Renal pelvis (tissue), 1 donor: ENCODE measurements at regions not wholly inside any gene's neighbourhood (a gene's known extent, or its start where the extent isn't known, plus 50 kb on each side); places are given as distances from the start of the nearest gene placed in this dataset.

Source experiments
- DNase-seq: peaks from one replicate; pipeline ENCODE4 v3.0.0-alpha.2; 2013

DNA sequence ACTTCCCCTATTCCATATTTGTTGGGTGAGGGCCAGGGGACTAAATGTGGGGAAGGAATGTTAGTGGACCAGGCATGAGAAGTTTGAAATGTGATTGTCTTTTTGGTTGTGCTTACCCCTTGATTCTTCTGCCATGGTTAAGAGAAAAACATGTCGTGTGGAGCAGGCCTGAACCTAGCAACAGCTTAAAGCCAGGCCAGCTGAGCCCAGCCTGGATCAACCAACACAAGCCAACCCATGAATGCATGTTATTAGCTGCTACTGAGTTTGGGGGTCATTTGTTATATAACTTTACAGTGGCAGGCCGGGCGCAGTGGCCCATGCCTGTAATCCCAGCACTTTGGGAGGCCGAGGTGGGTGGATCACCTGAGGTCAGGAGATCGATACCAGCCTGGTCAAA is 52.4 kb upstream of the TRIO start:
- no peak for DNase-seq

DNA sequence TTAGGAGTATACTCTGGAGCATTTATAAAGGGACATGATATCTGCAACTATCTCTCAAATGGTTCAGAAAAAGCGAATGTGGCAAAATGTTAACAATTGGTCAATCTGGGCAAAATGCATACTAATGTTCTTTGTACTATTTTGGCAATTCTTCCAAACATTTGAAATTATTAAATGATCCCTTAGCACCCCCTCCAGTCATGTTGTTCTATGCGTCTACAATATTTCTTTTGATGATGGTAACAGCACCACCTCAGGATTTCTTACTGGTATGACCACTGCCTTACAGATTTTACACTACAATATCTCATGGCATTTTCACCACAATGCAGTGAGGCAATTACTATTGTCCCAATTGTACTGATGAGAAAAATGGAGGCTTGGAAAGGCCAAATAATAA is 52.9 kb upstream of the TRIO start:
- DNase-seq, result no peak

DNA sequence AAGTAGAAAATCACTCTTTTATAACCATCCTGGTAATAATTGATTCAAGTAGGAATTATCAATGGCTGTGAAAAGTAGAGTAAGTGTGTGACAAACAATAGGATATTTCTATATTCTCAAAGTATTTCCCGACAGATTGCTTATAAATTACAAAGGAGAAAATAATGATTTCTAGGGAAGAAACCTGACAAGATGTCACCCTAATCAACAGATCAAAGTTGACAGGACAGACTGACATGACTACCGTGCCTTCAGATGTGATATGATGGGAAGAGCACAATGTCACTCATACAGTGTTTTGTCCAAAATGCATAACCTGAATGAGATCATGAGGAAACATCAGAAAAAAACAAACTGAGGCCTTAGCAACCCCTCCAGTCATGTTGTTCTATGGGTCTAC is 53.9 kb upstream of the TRIO start:
- no peak for DNase-seq

DNA sequence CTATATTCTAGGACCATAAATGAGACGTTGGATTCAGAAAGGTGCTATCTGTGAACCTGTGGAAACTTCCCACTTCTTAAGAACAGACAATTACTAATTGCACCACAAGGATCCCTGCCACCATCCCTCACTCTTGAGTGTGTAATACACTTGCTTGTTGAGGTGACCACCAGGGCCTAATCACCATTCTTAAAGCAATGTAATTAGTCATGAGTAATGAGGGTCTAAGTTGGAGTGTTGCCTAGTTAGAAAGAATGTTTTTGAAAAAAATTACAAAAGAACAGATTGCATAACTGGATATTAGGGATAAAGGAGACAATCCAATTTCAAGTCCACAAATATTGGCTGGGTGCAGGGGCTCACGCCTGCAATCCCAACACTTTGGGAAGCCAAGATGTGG is 56.9 kb upstream of the TRIO start:
- no peak for DNase-seq

DNA sequence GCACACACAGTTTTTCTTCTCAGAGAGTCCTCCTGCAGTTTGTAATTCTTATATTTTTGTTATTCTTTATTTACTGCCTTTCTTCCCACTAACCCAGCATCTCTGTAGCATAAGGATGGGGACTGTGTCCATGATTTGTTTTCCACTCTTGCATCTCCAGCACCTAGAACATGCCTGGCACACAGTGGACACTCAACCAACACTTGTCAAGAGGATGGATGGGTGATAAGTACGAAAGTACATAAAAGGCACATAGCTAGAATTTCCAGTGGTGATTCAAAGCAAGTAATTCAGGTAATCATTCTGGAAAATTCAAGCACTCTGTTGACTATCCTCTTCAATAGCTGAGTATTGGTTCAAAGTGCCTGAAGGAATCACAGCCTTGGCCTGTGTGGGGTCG is 60.2 kb upstream of the TRIO start:
- DNase-seq, result no peak

DNA sequence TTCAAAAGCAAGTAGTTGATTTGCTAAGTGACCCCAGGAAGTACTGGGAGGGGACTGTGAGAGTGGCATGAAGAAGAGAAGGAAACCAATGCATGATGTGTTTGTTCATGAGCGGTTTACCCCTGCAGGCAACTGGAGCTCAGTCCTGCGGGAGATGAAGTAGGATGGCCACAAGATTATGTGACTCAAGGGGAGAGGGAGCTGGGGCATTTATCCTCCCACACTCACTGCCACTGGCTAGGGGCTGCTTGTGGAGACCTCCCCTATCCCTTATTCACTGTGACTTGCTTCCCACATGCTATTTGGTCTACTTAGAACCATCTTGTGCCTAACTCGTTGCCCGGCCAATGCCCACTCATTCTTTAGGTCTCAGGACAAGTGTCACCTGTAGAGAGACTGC is 60.6 kb upstream of the TRIO start:
- no peak for DNase-seq

DNA sequence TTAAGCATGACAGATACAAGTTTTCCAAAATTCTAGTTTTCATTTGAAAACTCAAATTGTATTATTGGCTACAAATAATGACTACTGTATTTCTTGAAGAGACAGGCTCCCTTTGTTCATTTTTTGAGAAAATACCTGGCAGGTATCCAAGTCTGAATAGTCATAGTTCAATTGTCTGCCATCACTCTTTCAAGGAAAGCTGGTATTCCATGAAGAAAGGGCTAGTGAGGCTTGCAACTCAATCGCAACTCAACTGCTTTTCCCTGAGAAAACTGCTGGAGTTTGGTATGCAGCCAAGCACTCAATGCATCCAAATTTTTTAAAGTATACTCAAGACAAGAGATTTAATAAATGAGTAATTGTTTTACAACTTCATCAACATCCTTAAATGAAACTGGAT is 61.4 kb upstream of the TRIO start:
- no peak for DNase-seq

DNA sequence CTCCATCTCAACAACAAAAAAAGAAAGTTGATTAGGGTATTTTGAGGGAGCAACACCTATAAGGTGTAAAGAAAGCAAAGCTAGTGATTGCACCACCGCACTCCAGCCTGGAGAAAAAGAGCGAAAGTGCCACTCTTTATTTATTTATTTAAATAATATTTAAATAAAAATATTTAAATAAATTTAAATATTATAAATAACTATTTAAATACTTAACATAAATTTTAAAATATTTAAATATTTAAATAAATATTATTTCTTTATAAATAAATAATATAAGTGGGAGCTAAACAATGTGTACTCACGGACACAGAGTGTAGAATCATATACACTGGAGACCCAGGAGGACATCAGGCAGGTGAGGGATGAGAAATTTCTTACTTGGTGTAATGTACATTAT is 64.4 kb upstream of the TRIO start:
- DNase-seq, result no peak

DNA sequence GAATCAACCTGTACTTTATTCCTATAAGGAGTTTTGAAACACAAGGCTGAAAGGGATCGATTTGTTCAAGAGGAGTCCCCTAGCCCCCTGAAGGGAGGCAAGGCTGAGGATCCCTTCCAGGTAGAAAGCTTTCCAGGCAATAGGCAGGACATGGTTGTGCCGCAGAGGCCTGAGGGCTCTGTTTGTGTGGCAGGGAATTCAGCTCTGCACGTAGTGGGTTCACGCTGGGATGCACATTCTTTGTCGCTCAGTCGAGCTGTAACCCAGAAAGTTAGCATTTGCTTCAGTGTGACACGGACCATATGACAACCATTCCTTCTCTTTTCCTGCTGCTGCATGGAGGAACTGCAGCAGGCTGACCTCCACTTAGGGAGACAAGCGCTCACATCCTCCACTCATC is 65.6 kb upstream of the TRIO start:
- no peak for DNase-seq

DNA sequence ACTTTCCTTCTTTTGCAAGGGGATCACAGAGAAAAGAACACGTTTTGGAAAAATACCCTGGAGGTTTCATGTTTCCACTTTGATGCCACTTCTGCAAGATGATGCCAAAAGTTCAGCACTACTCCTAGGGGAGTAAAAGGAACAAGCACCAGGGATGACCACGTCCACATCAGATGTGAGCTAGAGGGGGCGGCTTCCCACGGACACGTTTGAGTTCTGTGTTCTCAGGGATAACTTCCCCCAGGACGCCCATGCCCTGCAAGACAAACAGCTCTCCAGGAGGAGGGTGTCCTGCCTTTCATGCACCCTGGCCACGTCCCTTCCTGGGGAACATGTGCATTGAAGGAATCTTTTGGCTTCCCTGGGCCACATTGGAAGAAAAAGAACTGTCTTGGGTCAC is 66.6 kb upstream of the TRIO start:
- DNase-seq, result no peak

DNA sequence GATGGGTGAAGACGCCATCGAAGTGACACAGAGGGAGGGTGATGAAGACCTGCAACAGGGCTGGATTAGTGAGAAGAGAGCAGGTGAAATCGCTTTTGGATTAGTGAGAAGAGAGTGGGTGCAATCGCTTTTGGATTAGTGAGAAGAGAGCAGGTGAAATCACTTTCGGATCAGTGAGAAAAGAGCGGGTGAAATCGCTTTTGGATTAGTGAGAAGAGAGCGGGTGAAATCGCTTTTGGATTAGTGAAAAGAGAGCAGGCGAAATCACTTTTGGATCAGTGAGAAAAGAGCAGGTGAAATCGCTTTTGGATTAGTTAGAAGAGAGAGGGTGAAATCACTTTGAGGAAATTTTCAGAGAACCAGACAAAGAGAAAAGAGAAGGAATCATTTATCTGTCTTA is 67.2 kb upstream of the TRIO start:
- no peak for DNase-seq

DNA sequence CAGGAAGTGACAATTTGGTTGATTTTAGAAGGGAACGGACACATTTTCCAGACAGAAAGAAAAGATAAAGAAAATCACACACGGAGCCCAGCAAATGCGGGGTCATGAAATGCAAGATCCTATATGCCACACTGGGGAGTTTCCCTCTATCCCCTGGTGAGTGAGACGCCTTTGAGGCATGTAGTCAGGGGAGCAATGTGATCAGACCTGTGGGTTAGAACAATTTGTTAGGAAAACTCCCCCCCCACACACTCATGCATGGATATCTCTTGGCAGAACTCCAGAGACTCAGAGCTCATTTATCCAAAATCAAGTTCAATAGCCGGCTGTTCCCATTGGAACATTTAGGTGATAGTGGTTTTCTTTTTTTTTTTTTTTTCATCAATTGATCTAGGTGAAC is 71.7 kb upstream of the TRIO start:
- DNase-seq, result no peak

DNA sequence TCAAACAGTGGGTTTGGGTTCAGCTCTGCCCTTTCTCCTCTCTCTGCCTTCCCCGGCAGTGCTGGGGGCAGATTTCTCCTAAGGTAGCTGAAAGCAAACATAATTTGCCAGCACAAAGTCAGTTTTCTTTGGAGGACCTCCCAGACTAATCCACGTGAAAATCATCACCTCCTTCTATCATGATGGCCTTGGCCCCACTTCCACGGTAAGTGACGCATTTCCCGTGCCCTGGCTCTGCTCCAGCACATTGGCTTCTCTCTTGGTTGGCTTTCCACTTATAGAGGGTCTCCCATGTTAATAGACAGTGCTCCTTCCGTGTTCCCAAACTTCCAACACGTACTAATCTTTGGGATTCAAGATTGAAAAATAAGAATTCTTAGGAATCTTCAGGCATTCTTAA is 74.1 kb upstream of the TRIO start:
- DNase-seq, result no peak

DNA sequence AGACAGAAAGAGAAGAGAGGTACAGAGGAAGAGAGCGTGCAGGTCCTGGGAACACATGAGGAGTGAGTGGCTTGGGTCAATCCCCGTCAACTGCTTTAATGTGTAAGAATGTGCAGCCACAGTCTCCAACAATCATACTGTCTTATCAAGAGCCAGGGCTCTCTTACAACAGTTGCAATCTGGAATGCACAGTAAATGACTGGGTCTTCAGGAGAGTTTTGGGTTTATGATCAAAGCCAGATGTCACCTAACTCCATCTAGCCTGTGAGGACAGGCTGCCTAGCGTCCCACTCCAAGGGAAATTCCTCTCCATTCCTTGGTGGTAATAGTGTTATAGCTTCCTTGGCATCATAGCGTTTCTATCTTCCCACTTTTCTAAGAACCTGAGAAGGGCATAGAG is 75.0 kb upstream of the TRIO start:
- DNase-seq, result no peak

DNA sequence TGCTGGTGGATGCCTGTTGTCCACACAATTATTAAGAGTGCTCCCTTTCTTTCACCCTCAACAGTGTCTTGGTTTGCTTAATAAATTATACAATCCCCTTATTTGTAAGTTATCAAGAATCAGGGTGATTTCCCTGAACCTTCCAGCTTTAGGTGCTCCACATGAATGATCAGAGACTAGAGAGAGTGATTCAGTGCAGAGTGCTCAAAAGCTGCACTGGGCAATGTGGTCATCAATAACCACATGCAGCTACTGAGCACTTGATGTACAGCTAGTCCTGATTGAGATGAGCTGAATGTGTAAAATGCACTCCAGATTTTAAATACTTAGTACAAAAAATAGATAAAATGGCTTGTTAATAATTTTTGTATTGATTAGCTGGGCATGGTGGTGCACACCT is 76.8 kb upstream of the TRIO start:
- DNase-seq, result no peak

DNA sequence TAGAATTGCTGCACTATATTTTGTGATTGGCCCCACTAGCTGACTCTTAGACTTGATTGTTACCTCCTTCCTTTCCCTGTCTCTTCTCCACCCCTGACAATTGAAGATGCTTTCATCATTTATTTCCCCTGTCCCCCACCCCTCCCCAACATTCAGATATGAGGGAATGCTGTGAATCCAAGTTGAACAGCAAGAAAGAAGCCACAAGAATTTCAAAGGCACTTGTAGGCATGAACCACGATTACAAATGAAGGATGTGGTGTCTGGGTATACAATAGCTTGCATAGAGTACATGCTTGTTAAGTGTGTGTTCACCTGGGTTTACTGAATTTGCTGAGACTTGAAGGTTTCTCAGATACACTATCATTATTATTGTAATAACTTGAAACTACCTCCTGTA is 78.3 kb upstream of the TRIO start:
- no peak for DNase-seq

DNA sequence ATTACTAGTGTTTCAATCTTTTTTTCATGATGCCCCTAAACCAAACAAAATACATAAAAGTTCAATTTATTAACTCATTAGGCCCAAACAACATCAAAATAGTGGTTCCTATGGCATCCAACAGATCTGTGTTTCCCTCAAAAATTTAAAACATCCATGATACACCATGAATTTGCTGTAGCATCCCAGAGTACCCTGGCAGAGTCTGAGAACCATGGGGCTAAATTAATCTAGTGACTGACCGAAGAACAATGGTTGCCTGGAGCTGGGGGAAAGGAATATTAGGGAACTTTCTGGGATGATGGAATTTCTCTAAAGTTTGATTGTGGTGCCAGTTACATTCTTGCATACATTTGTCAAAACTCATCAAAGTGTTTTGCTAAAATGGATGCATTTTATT is 79.5 kb upstream of the TRIO start:
- no peak for DNase-seq

DNA sequence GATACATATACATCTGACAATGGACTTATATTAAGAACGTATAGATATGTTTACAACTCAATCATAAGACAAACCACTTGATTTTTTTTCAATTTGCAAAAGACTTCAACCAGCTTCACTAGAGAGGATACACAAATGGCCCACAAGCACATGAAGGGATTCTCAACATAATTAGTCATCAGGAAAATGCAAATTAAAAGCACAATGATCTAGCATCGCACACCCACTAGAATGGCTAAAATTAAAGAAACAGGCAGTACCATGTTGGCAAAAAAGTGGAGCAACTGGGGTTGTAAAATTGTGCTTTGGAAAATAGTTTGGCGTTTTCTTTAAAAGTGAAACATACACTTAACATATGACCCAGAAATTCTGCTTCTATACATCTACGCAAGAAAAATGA is 80.0 kb upstream of the TRIO start:
- DNase-seq, result no peak

DNA sequence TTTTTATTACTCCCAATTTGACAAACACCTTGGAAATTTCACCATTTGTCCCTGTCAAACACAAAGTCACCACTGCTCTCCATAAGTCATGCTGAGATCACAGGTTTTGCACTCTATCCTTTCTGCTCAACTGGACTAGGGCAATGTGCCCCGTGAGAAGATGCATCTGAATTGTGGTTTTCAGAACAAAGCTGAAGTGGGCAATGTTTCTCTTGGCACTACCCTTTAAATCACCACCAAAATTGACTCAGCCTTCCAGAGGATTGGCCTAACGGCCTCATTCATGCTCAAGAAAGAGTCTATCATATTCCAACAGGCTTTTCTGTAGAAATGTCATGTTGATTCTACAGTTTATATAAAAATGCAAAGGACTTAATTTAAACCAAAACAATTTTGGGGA is 81.0 kb upstream of the TRIO start:
- DNase-seq, result no peak

DNA sequence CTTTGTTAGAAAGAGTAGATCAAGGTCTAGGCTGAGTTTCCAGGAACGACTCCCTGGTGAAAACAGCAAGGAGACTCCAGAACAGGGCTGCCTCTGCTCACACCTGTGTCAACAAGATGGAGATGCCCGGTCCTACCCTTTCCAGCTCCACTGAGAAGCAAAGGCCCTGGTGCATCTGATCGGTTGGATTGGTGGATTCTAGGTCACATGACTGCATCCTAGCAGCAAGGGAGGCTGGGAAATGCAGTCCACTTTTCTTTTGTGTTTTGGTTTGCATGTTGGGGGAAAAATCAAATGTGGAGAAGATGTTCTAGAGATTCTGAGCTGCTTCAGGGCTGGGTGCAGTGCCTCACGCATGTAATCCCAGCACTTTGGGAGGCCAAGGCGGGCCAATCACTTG is 82.0 kb upstream of the TRIO start:
- no peak for DNase-seq

DNA sequence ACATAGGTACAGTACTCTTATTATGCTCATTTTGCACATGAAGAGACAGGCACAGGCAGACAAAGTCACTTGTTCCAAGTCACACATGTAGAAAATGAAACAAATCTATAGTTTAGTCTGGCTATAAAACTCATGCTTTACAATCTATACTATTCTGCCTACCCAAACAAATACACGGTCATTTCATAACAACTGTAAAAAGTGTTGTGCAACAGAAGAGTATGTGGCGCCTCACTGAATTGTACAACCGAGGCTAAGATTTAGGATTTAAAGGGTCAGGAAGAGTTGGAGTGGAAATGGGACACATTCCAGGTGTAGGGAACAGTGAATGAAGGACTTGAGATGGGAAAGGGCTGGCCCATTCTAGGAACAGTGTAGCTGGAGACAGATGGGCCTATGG is 82.9 kb upstream of the TRIO start:
- DNase-seq, result no peak

DNA sequence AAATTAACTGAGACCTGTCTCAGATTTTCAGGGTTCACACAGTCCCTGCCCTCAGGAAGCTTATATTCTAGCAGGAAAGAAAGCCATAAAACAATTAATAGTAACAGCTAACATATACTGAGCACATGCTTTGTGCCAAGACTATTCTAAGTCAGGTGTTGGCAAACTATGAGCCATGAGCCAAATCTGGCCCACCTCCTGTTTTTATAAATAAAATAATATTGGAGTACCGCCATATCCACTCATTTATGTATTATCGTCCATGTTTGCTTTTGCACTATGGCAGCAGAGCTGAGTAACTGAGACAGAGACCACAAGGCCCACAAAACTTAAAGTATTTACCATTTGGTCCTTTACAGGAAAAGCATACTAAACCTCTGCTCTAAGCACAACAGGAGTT is 83.3 kb upstream of the TRIO start:
- no peak for DNase-seq

DNA sequence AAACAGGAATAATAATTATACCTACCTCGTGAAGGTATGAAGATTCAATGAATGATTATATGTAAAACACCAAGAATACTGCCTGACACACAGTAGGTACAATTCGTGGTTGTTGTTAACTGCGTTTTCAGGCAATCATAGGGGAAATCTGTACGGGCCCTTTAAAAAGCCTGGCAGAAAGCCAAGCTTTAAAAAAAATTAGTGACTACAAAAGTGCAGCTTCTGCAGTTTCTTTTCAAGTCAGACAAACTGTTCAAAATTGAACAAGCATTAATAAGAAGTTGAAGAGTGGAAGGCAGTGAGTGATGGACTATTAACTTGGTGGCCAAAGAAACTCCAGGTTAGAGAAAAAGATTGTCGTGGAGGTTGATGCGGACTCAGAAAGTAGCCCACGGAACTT is 85.9 kb upstream of the TRIO start:
- DNase-seq, result no peak

DNA sequence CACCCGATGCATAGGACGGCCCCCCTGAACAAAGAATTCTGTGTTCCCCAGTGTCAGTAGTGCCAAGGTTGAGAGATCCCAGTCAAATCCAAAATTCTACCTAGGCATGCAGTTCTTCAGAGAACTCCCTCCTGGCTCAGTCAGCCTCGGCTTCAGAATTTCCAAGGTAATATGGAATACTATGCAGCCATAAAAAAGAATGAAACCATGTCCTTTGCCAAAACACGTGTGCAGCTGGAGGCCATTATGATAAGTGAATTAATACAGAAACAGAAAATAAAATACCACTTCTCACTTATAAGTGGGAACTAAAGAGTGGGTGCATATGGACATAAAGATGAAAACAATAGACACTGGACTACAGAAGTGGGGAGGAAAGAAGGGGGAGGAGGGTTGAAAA is 87.1 kb upstream of the TRIO start:
- no peak for DNase-seq
